ENCODE measurements at regions not wholly inside any gene's neighbourhood (a gene's known extent, or its start where the extent isn't known, plus 50 kb on each side); places are given as distances from the start of the nearest gene placed in this dataset.

GRCh38 chr10:35992107-35992506 is 350.0 kb upstream of the FZD8 start:
- intact Hi-C loops (cut with micrococcal nuclease; ENCODE audit: unreplicated experiment) = no loop called here
- CTCF ChIA-PET = interaction anchor here (1.2 kb wide), 1 partner anchor 11 kb away, joined by 3 read pairs; no protein-coding TSS in a partner anchor

DNA sequence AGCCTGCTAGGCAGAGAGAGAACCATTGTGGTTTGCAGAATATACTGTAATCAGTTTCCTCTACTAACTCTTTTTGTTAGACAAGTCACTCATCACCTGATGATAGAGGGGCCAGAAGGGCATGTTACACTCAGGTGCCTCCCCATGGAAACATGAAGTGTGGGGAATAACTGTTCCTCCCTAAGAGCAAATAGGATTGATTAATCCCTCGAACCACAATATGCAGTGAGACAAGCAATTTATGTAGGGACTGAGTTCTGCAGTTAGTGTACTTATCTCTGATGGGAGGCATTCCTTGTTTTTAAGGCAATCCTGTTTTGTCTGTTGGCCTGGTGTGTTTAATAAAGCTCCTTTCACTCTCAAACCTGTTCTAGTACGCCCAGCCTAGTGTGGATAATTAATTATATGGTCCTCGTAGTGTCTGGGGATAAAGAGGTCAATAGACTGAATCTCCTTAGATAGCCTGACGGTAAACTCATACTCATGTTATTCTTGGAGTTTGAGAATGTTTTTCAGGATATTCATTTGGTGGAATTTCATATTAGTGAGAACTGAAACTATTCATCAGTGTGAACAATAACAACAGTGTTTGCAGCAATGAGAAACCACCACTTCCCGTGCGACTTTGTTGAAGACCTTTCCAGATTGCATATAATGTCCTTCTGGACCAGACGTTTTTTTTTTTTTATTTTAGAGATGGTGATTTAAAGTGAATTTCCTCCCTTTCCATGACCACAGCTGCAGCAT is 344.8 kb upstream of the FZD8 start:
- 43% methylated on average over 7 of the region's 7 CpGs for WGBS (ENCODE audit: insufficient coverage, insufficient replicate concordance, low lambda C conversion rate, missing lambda C conversion rate)
- SMC1A ChIA-PET (ENCODE audit: uncharacterized antibody, unreplicated experiment) = no interaction called here
- Histone ChIP-seq H2AFZ (ENCODE audit: control insufficient read depth, low read depth, low read length) (no peak overlapping the region), H3K79me2 (ENCODE audit: control insufficient read depth, insufficient read depth, low read length) (no peaks in the 10 kb centered on the region), H4K20me1 (ENCODE audit: control insufficient read depth, insufficient read depth) (no peaks in the 10 kb centered on the region), H3K4me1 (ENCODE audit: control insufficient read depth, insufficient read depth, low read length) (no peaks in the 10 kb centered on the region), H3K27me3 (replicated peaks in 1 of 2; ENCODE audit: control insufficient read depth in 2 of 2, insufficient read depth in 2 of 2, low read length in 1 of 2) (no peaks in the 10 kb centered on the region), H3K4me2 (ENCODE audit: control insufficient read depth, insufficient read depth) (no peak overlapping the region), H3K9ac (ENCODE audit: control insufficient read depth, insufficient read depth, low read length) (no peak overlapping the region), H3K4me3 (no peak overlapping the region), H3K9me3 (replicated peaks; ENCODE audit: control insufficient read depth, insufficient read depth, low read length) (no peaks in the 10 kb centered on the region), H3K27ac (ENCODE audit: control insufficient read depth, insufficient read depth) (no peak overlapping the region), H3K36me3 (ENCODE audit: control insufficient read depth in 2 of 2, insufficient read depth in 2 of 2, low read length in 1 of 2) (no peaks in the 10 kb centered on the region)
- CTCF ChIA-PET = interaction anchor here (0.8 kb wide), 1 partner anchor 640 kb away, joined by 3 read pairs; no protein-coding TSS in a partner anchor
- FAIRE-seq (no peak), ATAC-seq (no peak), DNase-seq (ENCODE audit: low read depth, low spot score) (no peak)
- POLR2A ChIA-PET = no interaction called here
- TF ChIP-seq BMI1 (IDR thresholded peaks at IDR 0.05; ENCODE audit: borderline replicate concordance) = no peak
- TF ChIP-seq RBBP5 (conservative IDR thresholded peaks at IDR 0.05) = no peak
- no peak for TF ChIP-seq PML (IDR thresholded peaks at IDR 0.05; ENCODE audit: low read length)
- no peak for TF ChIP-seq MLLT1 (IDR thresholded peaks at IDR 0.05)
- TF ChIP-seq, protein P1, sequence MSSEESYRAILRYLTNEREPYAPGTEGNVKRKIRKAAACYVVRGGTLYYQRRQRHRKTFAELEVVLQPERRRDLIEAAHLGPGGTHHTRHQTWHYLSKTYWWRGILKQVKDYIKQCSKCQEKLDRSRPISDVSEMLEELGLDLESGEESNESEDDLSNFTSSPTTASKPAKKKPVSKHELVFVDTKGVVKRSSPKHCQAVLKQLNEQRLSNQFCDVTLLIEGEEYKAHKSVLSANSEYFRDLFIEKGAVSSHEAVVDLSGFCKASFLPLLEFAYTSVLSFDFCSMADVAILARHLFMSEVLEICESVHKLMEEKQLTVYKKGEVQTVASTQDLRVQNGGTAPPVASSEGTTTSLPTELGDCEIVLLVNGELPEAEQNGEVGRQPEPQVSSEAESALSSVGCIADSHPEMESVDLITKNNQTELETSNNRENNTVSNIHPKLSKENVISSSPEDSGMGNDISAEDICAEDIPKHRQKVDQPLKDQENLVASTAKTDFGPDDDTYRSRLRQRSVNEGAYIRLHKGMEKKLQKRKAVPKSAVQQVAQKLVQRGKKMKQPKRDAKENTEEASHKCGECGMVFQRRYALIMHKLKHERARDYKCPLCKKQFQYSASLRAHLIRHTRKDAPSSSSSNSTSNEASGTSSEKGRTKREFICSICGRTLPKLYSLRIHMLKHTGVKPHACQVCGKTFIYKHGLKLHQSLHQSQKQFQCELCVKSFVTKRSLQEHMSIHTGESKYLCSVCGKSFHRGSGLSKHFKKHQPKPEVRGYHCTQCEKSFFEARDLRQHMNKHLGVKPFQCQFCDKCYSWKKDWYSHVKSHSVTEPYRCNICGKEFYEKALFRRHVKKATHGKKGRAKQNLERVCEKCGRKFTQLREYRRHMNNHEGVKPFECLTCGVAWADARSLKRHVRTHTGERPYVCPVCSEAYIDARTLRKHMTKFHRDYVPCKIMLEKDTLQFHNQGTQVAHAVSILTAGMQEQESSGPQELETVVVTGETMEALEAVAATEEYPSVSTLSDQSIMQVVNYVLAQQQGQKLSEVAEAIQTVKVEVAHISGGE (CRISPR knock-in tag; IDR thresholded peaks at IDR 0.05) = peak; percentile 49
- no peak for TF ChIP-seq CBFB (IDR thresholded peaks at IDR 0.05; ENCODE audit: low read depth)
- intact Hi-C loops (cut with micrococcal nuclease; ENCODE audit: unreplicated experiment) = no loop called here
- RAD21 ChIA-PET (ENCODE audit: unreplicated experiment) = no interaction called here
- BruUV-seq (replicated peaks) = no TSS peak
- in situ Hi-C loops (cut with MboI) = no loop called here

More at GRCh38 chr10:35992107-35992506, 350.0 kb upstream of the FZD8 start:
- Histone ChIP-seq H3K4me2 (ENCODE audit: control insufficient read depth, insufficient read depth) (no peak overlapping the region), H4K20me1 (ENCODE audit: control insufficient read depth, insufficient read depth) (no peaks in the 10 kb centered on the region), H3K4me3 (no peak overlapping the region), H3K36me3 (ENCODE audit: control insufficient read depth in 2 of 2, insufficient read depth in 2 of 2, low read length in 1 of 2) (no peaks in the 10 kb centered on the region), H3K9ac (ENCODE audit: control insufficient read depth, insufficient read depth, low read length) (no peak overlapping the region), H2AFZ (ENCODE audit: control insufficient read depth, low read depth, low read length) (no peak overlapping the region), H3K27ac (ENCODE audit: control insufficient read depth, insufficient read depth) (no peak overlapping the region), H3K9me3 (replicated peaks; ENCODE audit: control insufficient read depth, insufficient read depth, low read length) (no peaks in the 10 kb centered on the region), H3K79me2 (ENCODE audit: control insufficient read depth, insufficient read depth, low read length) (no peaks in the 10 kb centered on the region), H3K4me1 (ENCODE audit: control insufficient read depth, insufficient read depth, low read length) (no peaks in the 10 kb centered on the region), H3K27me3 (replicated peaks in 1 of 2; ENCODE audit: control insufficient read depth in 2 of 2, insufficient read depth in 2 of 2, low read length in 1 of 2) (no peaks in the 10 kb centered on the region)
- TF ChIP-seq NFIC (IDR thresholded peaks at IDR 0.05; ENCODE audit: low read depth, low read length) (no peak), ZNF274 (IDR thresholded peaks at IDR 0.05; ENCODE audit: insufficient read depth, insufficient read length) (no peak), BRCA1 (IDR thresholded peaks at IDR 0.05; ENCODE audit: low read depth, low read length) (no peak), FOXK2 (IDR thresholded peaks at IDR 0.05) (no peak), POLR2A (IDR thresholded peaks at IDR 0.05; ENCODE audit: low read depth, low read length) (no peak), SMC3 (IDR thresholded peaks at IDR 0.05; ENCODE audit: borderline replicate concordance, low read length) (no peak), FOXM1 (IDR thresholded peaks at IDR 0.05; ENCODE audit: low read depth, low read length) (no peak), PML (IDR thresholded peaks at IDR 0.05; ENCODE audit: low read length) (no peak), ETV6 (conservative IDR thresholded peaks at IDR 0.05 in 1 of 2, IDR thresholded peaks at IDR 0.05 in 1 of 2; ENCODE audit: borderline replicate concordance in 1 of 2, low read depth in 1 of 2) (no peak), STAT1 (conservative IDR thresholded peaks at IDR 0.05) (no peak), ZNF24 (IDR thresholded peaks at IDR 0.05) (no peak), KDM1A (IDR thresholded peaks at IDR 0.05; ENCODE audit: borderline replicate concordance) (no peak), EGR1 (IDR thresholded peaks at IDR 0.05; ENCODE audit: borderline replicate concordance in 1 of 2, low read depth in 2 of 2, low read length in 2 of 2) (no peak)
- in situ Hi-C loops (cut with MboI) = no loop called here
- DNase-seq (ENCODE audit: low read depth, low spot score) (no peak), FAIRE-seq (no peak), ATAC-seq (no peak)
- RAD21 ChIA-PET (ENCODE audit: unreplicated experiment) = no interaction called here
- POLR2A ChIA-PET = interaction anchor here (0.6 kb wide), 1 partner anchor 21 kb away, joined by 3 read pairs; no protein-coding TSS in a partner anchor
- BruUV-seq (replicated peaks) = no TSS peak
- SMC1A ChIA-PET (ENCODE audit: uncharacterized antibody, unreplicated experiment) = interaction anchor here (0.9 kb wide), 1 partner anchor 11 kb away, joined by 3 read pairs; no protein-coding TSS in a partner anchor
